Hepatocyte (in vitro differentiated cells): ENCODE measurements at regions not wholly inside any gene's neighbourhood (a gene's known extent, or its start where the extent isn't known, plus 50 kb on each side); places are given as distances from the start of the nearest gene placed in this dataset.

Experiments
- DNase-seq: peaks from one replicate; pipeline ENCODE4 v3.0.0-alpha.2; 2016; ENCODE audit warnings: low spot score
- H2AFZ ChIP-seq: fragments of 200-600 bp; sonication (generic); 2 replicates; pipeline ENCODE4 v1.6.0; 2016; ENCODE audit warnings: antibody characterized with exemption, mild to moderate bottlenecking
- H3K27ac ChIP-seq: fragments of 200-600 bp; sonication (generic); 2 replicates; pipeline ENCODE4 v1.5.1; 2016; ENCODE audit warnings: mild to moderate bottlenecking
- H3K27me3 ChIP-seq: fragments of 200-600 bp; sonication (generic); 2 replicates; pipeline ENCODE4 v1.6.1; 2016
- H3K36me3 ChIP-seq: fragments of 200-600 bp; sonication (generic); replicated peaks from 2 replicates; pipeline ENCODE4 v1.5.1; 2016; ENCODE audit warnings: low read depth; ENCODE audit not compliant: insufficient read depth
- H3K4me1 ChIP-seq: fragments of 200-600 bp; sonication (generic); 2 replicates; pipeline ENCODE4 v1.5.1; 2016; ENCODE audit warnings: mild to moderate bottlenecking, moderate library complexity; ENCODE audit not compliant: insufficient read depth
- H3K4me2 ChIP-seq: fragments of 200-600 bp; sonication (generic); 2 replicates; pipeline ENCODE4 v1.6.0; 2016
- H3K4me3 ChIP-seq: fragments of 200-600 bp; sonication (generic); 2 replicates; pipeline ENCODE4 v1.5.1; 2016; ENCODE audit warnings: mild to moderate bottlenecking
- H3K79me2 ChIP-seq: fragments of 200-600 bp; sonication (generic); 2 replicates; pipeline ENCODE4 v1.6.0; 2017; ENCODE audit warnings: mild to moderate bottlenecking
- H3K9me2 ChIP-seq: fragments of 200-600 bp; sonication (generic); replicated peaks from 2 replicates; pipeline ENCODE4 v1.6.0; 2017; ENCODE audit warnings: mild to moderate bottlenecking; ENCODE audit not compliant: insufficient read depth
- H3K9me3 ChIP-seq: fragments of 200-600 bp; sonication (generic); 2 replicates; pipeline ENCODE4 v1.5.1; 2016; ENCODE audit warnings: low read depth, mild to moderate bottlenecking
- H4K20me1 ChIP-seq: fragments of 200-600 bp; sonication (generic); 2 replicates; pipeline ENCODE4 v1.6.0; 2016; ENCODE audit warnings: mild to moderate bottlenecking; ENCODE audit not compliant: insufficient read depth, poor library complexity, severe bottlenecking
- EZH2 ChIP-seq: fragments of 200-600 bp; sonication (generic); IDR thresholded peaks from 2 replicates; pipeline ENCODE4 v1.6.1; 2016; ENCODE audit warnings: antibody characterized with exemption, mild to moderate bottlenecking, borderline replicate concordance
- EZH2phosphoT487 ChIP-seq: fragments of 200-600 bp; sonication (generic); IDR thresholded peaks from one replicate; pipeline ENCODE4 v1.6.1; 2018; ENCODE audit warnings: antibody characterized with exemption, mild to moderate bottlenecking, low read depth, moderate library complexity; ENCODE audit not compliant: unreplicated experiment, severe bottlenecking
- WGBS: methylation state at CpG from one replicate; pipeline ENCODE4 v1.1.6; 2016; ENCODE audit warnings: low lambda C conversion rate; ENCODE audit errors: missing lambda C conversion rate; 5-methylcytosine and 5-hydroxymethylcytosine counted together
- TF ChIP-seq, protein P1 (sequence below): fragments of 200-600 bp; sonication (generic); IDR thresholded peaks from 2 replicates; pipeline ENCODE4 v1.5.1; 2016; ENCODE audit warnings: antibody characterized with exemption, mild to moderate bottlenecking; ENCODE audit not compliant: poor library complexity

DNA sequence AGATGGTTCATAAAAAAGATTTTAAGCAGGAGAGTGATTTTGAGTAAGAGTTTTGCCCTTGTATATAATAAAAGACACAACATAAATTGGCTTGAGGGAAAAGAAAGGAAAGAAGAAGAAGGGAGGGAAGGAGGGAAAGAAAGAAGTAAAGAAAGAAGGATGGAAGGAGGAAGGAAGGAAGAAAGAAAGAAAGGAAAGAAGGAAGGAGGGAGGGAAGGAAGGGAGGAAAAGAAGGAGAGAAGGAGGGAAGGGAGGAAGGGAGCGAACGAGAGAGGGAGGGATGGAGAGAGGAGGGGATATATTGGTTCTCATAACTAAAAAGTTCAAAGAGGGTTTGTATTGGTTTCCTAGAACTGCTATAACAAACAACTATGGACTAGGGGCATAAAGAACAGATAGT lies 62.2 kb upstream of the PAX7 start:
- Histone ChIP-seq H3K9me3 (no peaks in the 10 kb centered on the region), H3K4me2 (no peak overlapping the region), H3K27ac (no peak overlapping the region), H3K79me2 (no peaks in the 10 kb centered on the region), H3K4me3 (no peak overlapping the region), H3K4me1 (no peaks in the 10 kb centered on the region), H3K36me3 (no peaks in the 10 kb centered on the region), H4K20me1 (no peaks in the 10 kb centered on the region), H3K9me2 (no peaks in the 10 kb centered on the region), H2AFZ (no peak overlapping the region), H3K27me3 (peaks cover 19% of the 10 kb centered on the region)
- DNase-seq, result no peak
- TF ChIP-seq, protein P1, sequence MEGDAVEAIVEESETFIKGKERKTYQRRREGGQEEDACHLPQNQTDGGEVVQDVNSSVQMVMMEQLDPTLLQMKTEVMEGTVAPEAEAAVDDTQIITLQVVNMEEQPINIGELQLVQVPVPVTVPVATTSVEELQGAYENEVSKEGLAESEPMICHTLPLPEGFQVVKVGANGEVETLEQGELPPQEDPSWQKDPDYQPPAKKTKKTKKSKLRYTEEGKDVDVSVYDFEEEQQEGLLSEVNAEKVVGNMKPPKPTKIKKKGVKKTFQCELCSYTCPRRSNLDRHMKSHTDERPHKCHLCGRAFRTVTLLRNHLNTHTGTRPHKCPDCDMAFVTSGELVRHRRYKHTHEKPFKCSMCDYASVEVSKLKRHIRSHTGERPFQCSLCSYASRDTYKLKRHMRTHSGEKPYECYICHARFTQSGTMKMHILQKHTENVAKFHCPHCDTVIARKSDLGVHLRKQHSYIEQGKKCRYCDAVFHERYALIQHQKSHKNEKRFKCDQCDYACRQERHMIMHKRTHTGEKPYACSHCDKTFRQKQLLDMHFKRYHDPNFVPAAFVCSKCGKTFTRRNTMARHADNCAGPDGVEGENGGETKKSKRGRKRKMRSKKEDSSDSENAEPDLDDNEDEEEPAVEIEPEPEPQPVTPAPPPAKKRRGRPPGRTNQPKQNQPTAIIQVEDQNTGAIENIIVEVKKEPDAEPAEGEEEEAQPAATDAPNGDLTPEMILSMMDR, result no peak
- TF ChIP-seq EZH2 (no peak), EZH2phosphoT487 (no peak)
- 97% methylated on average over 2 of the region's 2 CpGs for WGBS

- no peak for TF ChIP-seq EZH2phosphoT487
- TF ChIP-seq, protein P1, result no peak
- TF ChIP-seq EZH2, result no peak
- H2AFZ ChIP-seq, result no peak overlapping the region
- no peaks in the 10 kb centered on the region for H3K36me3 ChIP-seq
- no peak overlapping the region for H3K27ac ChIP-seq
- H4K20me1 ChIP-seq, result no peaks in the 10 kb centered on the region
- no peaks in the 10 kb centered on the region for H3K9me2 ChIP-seq
- WGBS, result 84% methylated on average over 8 of the region's 8 CpGs
- no peaks in the 10 kb centered on the region for H3K4me1 ChIP-seq
- no peaks in the 10 kb centered on the region for H3K9me3 ChIP-seq
- H3K27me3 ChIP-seq, result peaks cover 15% of the 10 kb centered on the region
- no peak for DNase-seq
- H3K4me2 ChIP-seq, result no peak overlapping the region
- H3K4me3 ChIP-seq, result no peak overlapping the region
- H3K79me2 ChIP-seq, result no peaks in the 10 kb centered on the region
These were observed 61.4 kb upstream of the PAX7 start for GRCh38 chr1:18569251-18569650.

- Histone ChIP-seq H3K27ac (no peak overlapping the region), H3K4me3 (no peak overlapping the region), H3K4me1 (no peaks in the 10 kb centered on the region), H3K79me2 (no peaks in the 10 kb centered on the region), H3K9me3 (no peaks in the 10 kb centered on the region), H4K20me1 (no peaks in the 10 kb centered on the region), H3K4me2 (no peak overlapping the region), H2AFZ (no peak overlapping the region), H3K27me3 (peaks cover 12% of the 10 kb centered on the region), H3K36me3 (no peaks in the 10 kb centered on the region), H3K9me2 (no peaks in the 10 kb centered on the region)
- 69% methylated on average over 19 of the region's 19 CpGs for WGBS
- DNase-seq, result no peak
- TF ChIP-seq, protein P1, result no peak
- TF ChIP-seq EZH2 (no peak), EZH2phosphoT487 (no peak)
These were observed 60.7 kb upstream of the PAX7 start for GRCh38 chr1:18569811-18570545.
